ENCODE measurements at regions not wholly inside any gene's neighbourhood (a gene's known extent, or its start where the extent isn't known, plus 50 kb on each side); places are given as distances from the start of the nearest gene placed in this dataset.

DNA sequence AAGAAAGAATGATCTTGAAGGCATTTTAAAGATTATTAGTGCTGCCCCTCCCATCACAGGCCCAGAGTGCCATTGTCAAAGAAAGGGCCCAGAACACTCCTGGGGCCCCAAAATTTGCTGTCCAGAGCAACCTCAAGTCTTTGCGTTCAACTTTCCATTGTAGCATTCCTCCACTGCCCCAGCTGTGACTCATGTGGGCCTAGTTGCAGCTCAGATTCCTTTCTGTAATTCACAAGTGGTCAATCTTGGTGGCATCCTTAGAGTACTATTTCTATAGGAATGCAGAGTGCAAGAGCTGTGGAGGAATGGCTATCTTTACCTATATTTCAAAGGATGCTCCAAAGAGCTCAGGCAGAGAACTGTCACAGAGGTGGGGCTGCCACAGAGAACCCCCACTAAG, 1500.8 kb upstream of the IGFBP7 start:
- TF ChIP-seq, protein P1, sequence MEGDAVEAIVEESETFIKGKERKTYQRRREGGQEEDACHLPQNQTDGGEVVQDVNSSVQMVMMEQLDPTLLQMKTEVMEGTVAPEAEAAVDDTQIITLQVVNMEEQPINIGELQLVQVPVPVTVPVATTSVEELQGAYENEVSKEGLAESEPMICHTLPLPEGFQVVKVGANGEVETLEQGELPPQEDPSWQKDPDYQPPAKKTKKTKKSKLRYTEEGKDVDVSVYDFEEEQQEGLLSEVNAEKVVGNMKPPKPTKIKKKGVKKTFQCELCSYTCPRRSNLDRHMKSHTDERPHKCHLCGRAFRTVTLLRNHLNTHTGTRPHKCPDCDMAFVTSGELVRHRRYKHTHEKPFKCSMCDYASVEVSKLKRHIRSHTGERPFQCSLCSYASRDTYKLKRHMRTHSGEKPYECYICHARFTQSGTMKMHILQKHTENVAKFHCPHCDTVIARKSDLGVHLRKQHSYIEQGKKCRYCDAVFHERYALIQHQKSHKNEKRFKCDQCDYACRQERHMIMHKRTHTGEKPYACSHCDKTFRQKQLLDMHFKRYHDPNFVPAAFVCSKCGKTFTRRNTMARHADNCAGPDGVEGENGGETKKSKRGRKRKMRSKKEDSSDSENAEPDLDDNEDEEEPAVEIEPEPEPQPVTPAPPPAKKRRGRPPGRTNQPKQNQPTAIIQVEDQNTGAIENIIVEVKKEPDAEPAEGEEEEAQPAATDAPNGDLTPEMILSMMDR (IDR thresholded peaks at IDR 0.05): no peak
- TF ChIP-seq POLR2A (IDR thresholded peaks at IDR 0.05): no peak
